BLaER1 treated with 17β-estradiol and CSF1 and Interleukin-3, amounts not matched to agents 10 nM and 100 nM (cell line): ENCODE measurements at regions not wholly inside any gene's neighbourhood (a gene's known extent, or its start where the extent isn't known, plus 50 kb on each side); places are given as distances from the start of the nearest gene placed in this dataset.

Experiments used
- H3K27ac ChIP-seq, 11 experiments: shearing (Covaris generic); formaldehyde crosslinking; 2 replicates each; pipeline ENCODE4 v1.8.1; 2022
- H3K27me3 ChIP-seq, 11 experiments: shearing (Covaris generic); formaldehyde crosslinking; 2 replicates each; pipeline ENCODE4 v1.8.1; 2022
- H3K36me3 ChIP-seq, 11 experiments: shearing (Covaris generic); formaldehyde crosslinking; 2 replicates each; pipeline ENCODE4 v1.8.1; 2022
- H3K4me1 ChIP-seq, 10 experiments: shearing (Covaris generic); formaldehyde crosslinking; 2 replicates each; pipeline ENCODE4 v1.8.1; 2022
- H3K4me2 ChIP-seq, 11 experiments: shearing (Covaris generic); formaldehyde crosslinking; 2 replicates each; pipeline ENCODE4 v1.8.1; 2022
- H3K4me3 ChIP-seq, 10 experiments: shearing (Covaris generic); formaldehyde crosslinking; 2 replicates each; pipeline ENCODE4 v1.8.1; 2022
- H3K9ac ChIP-seq, 11 experiments: shearing (Covaris generic); formaldehyde crosslinking; 2 replicates each; pipeline ENCODE4 v1.8.1; 2022
- H3K9me3 ChIP-seq, 11 experiments: shearing (Covaris generic); formaldehyde crosslinking; replicated peaks in 1 of 11; 2 replicates each; pipeline ENCODE4 v1.8.1; 2022
- H4K20me1 ChIP-seq, 11 experiments: shearing (Covaris generic); formaldehyde crosslinking; 2 replicates each; pipeline ENCODE4 v1.8.1; 2022
- Cebpa-rat ChIP-seq, 11 experiments: shearing (Covaris generic); IDR thresholded peaks; 2 replicates each; pipeline ENCODE4 v1.8.1; 2022

DNA sequence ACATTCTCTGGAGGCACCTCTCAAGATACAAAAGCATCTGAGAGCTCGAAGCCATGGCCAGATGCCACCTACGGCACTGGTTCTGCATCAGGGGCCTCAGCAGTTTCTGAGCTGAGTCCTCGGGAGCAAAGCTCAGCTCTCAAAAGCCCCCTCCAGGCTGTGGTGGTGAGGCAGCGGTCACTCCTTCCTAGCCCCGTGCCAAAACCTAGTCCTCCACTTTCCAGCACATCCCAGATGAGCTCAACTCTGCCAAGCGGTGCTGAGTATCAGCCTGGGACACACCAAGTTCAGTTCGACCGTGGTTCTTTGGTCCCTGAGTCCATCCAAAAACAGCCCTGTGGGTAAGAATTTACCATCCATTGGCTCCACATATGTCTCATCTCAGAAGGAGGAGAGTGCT lies 79.3 kb upstream of the STT3B start:
- peaks cover 6 to 20% (median 8%) of the 10 kb centered on the region in 10 experiments for H3K4me1 ChIP-seq
- H3K4me3 ChIP-seq: no peak overlapping the region
- no peaks in the 10 kb centered on the region for H4K20me1 ChIP-seq
- no peaks in the 10 kb centered on the region for H3K36me3 ChIP-seq
- no peak overlapping the region for H3K27ac ChIP-seq
- no peak overlapping the region for H3K9ac ChIP-seq
- no peak overlapping the region for H3K4me2 ChIP-seq
- peaks cover 16 to 47% (median 36%) of the 10 kb centered on the region in 11 experiments for H3K9me3 ChIP-seq
- TF ChIP-seq Cebpa-rat (IDR thresholded peaks at IDR 0.05): no peak
- H3K27me3 ChIP-seq: no peaks in the 10 kb centered on the region

DNA sequence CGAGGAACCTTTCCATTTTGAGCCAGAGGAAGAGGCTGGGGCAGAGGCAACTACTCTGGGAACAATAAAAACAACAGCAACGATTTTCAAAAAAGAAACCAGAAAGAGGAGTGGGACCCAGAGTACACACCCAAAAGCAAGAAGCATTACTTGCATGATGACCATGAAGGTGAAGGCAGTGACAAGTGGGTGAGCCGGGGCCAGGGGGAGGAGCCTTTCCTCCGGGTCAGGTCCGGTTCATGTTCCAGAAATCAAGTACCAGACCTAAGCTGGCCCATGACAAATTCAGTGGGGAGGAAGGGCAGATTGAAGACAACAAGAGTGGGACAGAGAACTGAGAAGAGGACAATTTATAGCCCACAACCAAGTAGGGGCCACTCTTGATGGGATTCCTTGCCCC lies 77.2 kb upstream of the STT3B start:
- Histone ChIP-seq H3K36me3 (no peaks in the 10 kb centered on the region), H3K9me3 (peaks cover 0 to 31% (median 23%) of the 10 kb centered on the region in 11 experiments; a peak in 15 of 22 replicates), H3K9ac (no peak overlapping the region), H3K4me3 (no peak overlapping the region), H3K27ac (no peak overlapping the region), H3K4me2 (peak overlapping the region in 2 of 11 experiments; percentile 66 to 67; a peak in 4 of 22 replicates), H4K20me1 (no peaks in the 10 kb centered on the region), H3K27me3 (no peaks in the 10 kb centered on the region), H3K4me1 (peaks cover 0 to 20% (median 1%) of the 10 kb centered on the region in 10 experiments; a peak in 7 of 20 replicates)
- TF ChIP-seq Cebpa-rat (IDR thresholded peaks at IDR 0.05): no peak

DNA sequence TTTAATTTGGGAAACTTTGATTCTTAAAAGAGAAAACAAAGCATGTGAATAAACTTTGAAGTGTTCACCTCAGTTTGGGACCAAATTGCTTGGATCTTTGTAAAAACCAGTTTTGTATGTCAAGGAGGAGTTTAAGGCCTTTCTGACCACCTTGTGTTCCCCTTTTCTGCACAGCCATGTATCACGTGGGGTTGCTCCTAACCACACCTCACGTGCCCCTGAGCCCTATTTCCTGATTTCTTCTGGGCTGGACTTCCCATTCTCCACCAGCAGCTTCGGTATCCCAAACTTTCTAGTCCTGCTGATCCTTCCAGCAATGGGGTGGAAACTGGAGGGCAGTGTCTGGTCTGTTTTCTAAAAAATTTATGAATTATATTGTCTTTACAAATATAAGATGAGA lies 76.4 kb upstream of the STT3B start:
- Histone ChIP-seq H3K9me3 (peaks cover 0 to 31% (median 23%) of the 10 kb centered on the region in 11 experiments; a peak in 15 of 22 replicates), H3K36me3 (no peaks in the 10 kb centered on the region), H3K4me3 (no peak overlapping the region), H3K27me3 (no peaks in the 10 kb centered on the region), H3K9ac (no peak overlapping the region), H3K4me1 (peaks cover 0 to 14% (median 1%) of the 10 kb centered on the region in 10 experiments; a peak in 7 of 20 replicates), H3K27ac (no peak overlapping the region), H4K20me1 (no peaks in the 10 kb centered on the region), H3K4me2 (peak overlapping the region in 4 of 11 experiments; percentile 6 to 67 (median 41); a peak in 5 of 22 replicates)
- no peak for TF ChIP-seq Cebpa-rat (IDR thresholded peaks at IDR 0.05)

DNA sequence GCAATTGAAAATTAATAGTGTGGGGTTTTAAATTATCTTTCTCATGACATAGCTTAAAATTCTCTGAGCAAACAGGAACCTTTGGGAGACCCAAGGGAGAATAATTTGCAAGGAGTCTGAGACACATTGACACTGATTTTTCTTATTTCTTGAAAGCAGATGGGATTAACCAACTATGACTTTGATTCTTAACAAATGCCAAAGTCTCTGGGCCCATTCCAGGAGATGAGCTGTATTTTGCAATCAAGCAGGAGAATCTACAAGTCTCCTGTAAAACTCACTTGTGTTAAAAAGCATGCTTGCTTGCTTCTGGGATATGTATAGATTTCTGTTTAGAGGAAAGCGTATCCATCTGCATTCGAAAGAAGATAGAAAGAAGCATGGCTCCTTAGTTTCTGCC lies 71.3 kb upstream of the STT3B start:
- Histone ChIP-seq H3K36me3 (no peaks in the 10 kb centered on the region), H3K27me3 (no peaks in the 10 kb centered on the region), H3K9ac (no peak overlapping the region), H3K4me1 (peaks cover 0 to 13% (median 8%) of the 10 kb centered on the region in 10 experiments; a peak in 11 of 20 replicates), H4K20me1 (no peaks in the 10 kb centered on the region), H3K9me3 (no peaks in the 10 kb centered on the region), H3K27ac (no peak overlapping the region), H3K4me3 (no peak overlapping the region), H3K4me2 (peak overlapping the region in 4 of 11 experiments; percentile 0 to 23 (median 9); a peak in 4 of 22 replicates)
- no peak for TF ChIP-seq Cebpa-rat (IDR thresholded peaks at IDR 0.05)

DNA sequence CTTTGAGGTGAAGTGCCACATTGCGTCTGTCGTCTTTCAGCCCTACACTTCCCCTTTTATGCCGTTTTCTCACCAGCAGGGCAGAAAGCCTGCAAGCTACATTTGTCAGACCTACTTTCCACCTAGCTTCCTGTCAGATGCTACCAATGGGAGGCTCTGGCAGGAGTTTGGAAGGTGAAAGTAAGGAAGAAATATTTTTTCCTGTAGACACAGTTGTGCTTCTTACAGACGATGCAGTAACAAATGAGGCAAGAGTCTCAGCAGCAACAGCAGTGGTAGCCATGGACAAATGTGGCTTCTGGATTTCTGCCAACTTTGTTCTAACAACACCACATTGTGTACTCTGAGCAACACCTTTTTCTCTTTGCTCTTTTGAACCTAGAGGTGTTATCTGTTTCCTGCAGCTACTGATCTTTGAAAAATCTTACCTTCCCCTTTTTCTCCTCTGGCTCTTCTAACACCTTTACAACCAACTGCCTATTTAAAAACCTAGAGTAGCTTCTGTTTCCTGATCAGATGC lies 70.6 kb upstream of the STT3B start:
- H4K20me1 ChIP-seq: no peaks in the 10 kb centered on the region
- H3K9ac ChIP-seq: no peak overlapping the region
- peak overlapping the region in 5 of 11 experiments; percentile 0 to 23 (median 8); a peak in 7 of 22 replicates for H3K4me2 ChIP-seq
- H3K27ac ChIP-seq: no peak overlapping the region
- TF ChIP-seq Cebpa-rat (IDR thresholded peaks at IDR 0.05): no peak
- peaks cover 0 to 9% (median 7%) of the 10 kb centered on the region in 10 experiments; a peak in 7 of 20 replicates for H3K4me1 ChIP-seq
- no peak overlapping the region for H3K4me3 ChIP-seq
- no peaks in the 10 kb centered on the region for H3K27me3 ChIP-seq
- no peaks in the 10 kb centered on the region for H3K36me3 ChIP-seq
- H3K9me3 ChIP-seq: no peaks in the 10 kb centered on the region

DNA sequence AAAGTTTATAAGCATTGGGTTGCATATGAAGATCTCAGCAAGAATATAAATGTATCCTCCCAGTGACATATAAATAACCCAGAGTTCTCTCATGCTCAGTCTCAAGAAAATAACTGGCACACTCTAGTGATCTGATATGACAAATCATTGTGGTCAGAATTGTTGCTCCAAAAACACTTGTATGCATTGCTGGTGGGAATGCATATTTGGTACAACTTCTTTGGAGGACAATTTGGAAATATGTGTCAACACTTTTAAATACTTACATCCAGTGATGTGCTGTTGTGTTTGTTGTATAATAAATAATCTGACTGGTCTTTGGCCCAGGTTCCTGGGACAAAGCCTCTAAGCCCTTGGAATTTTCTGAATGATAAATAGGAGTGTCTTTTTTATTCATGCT lies 66.7 kb upstream of the STT3B start:
- peaks cover 0 to 9% (median 0%) of the 10 kb centered on the region in 11 experiments; a peak in 5 of 22 replicates for H3K9me3 ChIP-seq
- no peak overlapping the region for H3K4me2 ChIP-seq
- no peak overlapping the region for H3K4me3 ChIP-seq
- H3K9ac ChIP-seq: no peak overlapping the region
- no peaks in the 10 kb centered on the region for H4K20me1 ChIP-seq
- H3K36me3 ChIP-seq: no peaks in the 10 kb centered on the region
- H3K27me3 ChIP-seq: no peaks in the 10 kb centered on the region
- no peak for TF ChIP-seq Cebpa-rat (IDR thresholded peaks at IDR 0.05)
- H3K4me1 ChIP-seq: peaks cover 0 to 9% (median 7%) of the 10 kb centered on the region in 10 experiments; a peak in 7 of 20 replicates
- H3K27ac ChIP-seq: no peak overlapping the region

DNA sequence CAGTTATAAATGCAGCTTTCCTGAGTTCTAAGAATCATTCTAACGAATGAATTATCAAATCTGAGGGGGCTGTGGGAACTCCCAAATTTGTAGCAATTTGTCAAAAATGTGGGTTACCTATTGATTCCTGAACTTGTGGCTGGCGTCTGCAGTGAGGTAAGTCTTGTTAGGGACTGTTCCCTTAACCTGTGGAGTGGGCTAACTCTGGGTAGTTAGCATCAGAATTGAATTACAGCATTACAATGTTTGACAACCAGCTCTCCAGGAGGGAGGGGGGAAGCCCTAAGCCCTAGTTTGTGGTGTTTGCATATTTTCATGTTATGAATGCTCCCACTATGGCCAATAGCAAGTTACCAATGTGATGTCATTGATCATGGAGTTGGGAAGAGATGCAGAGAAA lies 65.9 kb upstream of the STT3B start:
- Histone ChIP-seq H3K9ac (no peak overlapping the region), H3K4me2 (no peak overlapping the region), H3K27me3 (no peaks in the 10 kb centered on the region), H4K20me1 (no peaks in the 10 kb centered on the region), H3K27ac (no peak overlapping the region), H3K4me1 (peaks cover 0 to 4% (median 3%) of the 10 kb centered on the region in 10 experiments; a peak in 7 of 20 replicates), H3K4me3 (no peak overlapping the region), H3K36me3 (no peaks in the 10 kb centered on the region), H3K9me3 (peaks cover 0 to 18% (median 0%) of the 10 kb centered on the region in 11 experiments; a peak in 5 of 22 replicates)
- TF ChIP-seq Cebpa-rat (IDR thresholded peaks at IDR 0.05): no peak

DNA sequence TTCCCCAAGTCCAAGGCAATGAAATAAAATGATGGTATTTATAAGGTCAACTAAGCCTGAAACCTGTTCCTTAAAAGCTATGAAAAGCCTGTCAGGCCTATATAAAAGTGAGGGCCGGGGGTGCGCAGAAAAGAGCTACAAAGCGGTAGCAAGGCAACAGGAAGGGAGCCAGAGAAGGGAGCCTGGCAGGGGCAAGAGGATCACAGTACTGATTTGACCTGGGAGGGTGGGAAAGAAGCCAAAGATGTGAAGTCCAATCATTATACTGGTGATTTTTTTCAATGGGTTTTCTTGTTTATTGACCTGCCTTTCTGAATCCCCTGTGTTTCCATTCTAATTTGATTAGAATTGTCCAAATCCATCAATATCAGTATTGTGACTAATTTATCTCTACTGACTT lies 64.3 kb upstream of the STT3B start:
- Histone ChIP-seq H3K36me3 (no peaks in the 10 kb centered on the region), H3K9ac (no peak overlapping the region), H3K4me1 (peaks cover 0 to 15% (median 0%) of the 10 kb centered on the region in 10 experiments; a peak in 4 of 20 replicates), H3K4me3 (no peak overlapping the region), H3K9me3 (peaks cover 0 to 34% (median 0%) of the 10 kb centered on the region in 11 experiments; a peak in 7 of 22 replicates), H4K20me1 (no peaks in the 10 kb centered on the region), H3K27me3 (no peaks in the 10 kb centered on the region), H3K4me2 (no peak overlapping the region), H3K27ac (no peak overlapping the region)
- no peak for TF ChIP-seq Cebpa-rat (IDR thresholded peaks at IDR 0.05)

DNA sequence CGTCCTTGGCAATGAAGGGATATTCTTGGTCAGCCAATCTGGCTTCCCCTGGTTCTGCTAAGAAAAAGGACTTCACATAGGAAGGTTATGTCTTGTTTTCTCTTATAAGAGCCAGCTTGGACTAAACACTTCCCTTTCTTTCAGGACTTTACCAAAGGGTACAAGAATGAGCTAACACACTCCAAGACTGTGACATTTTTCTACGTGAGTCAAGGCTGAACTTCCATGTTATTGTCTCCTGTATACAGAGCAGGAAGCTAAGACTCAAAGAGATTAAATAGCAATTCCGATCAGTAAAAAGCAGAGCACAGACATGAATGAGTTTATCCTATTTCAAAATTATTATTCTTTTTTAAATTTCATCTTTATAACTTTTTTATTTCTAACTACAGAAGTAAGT lies 63.3 kb upstream of the STT3B start:
- Histone ChIP-seq H3K4me1 (peaks cover 0 to 15% (median 0%) of the 10 kb centered on the region in 10 experiments; a peak in 4 of 20 replicates), H3K27me3 (no peaks in the 10 kb centered on the region), H3K36me3 (no peaks in the 10 kb centered on the region), H3K27ac (no peak overlapping the region), H3K4me2 (no peak overlapping the region), H3K9ac (no peak overlapping the region), H3K9me3 (peaks cover 0 to 42% (median 0%) of the 10 kb centered on the region in 11 experiments; a peak in 8 of 22 replicates), H3K4me3 (no peak overlapping the region), H4K20me1 (no peaks in the 10 kb centered on the region)
- no peak for TF ChIP-seq Cebpa-rat (IDR thresholded peaks at IDR 0.05)
